GM18867 (cell line): ENCODE measurements at regions not wholly inside any gene's neighbourhood (a gene's known extent, or its start where the extent isn't known, plus 50 kb on each side); places are given as distances from the start of the nearest gene placed in this dataset.
A peak's percentile ranks its signal among the peaks of the same experiment; 100 is the strongest.
"Not testable (repeated sequence)": the region's sequence is repeated elsewhere in the genome, so short reads cannot be mapped to it uniquely, and the experiment has no call there.

Experiments used
- ATAC-seq: cut with Tn5 transposase; IDR thresholded peaks from one replicate; pipeline ENCODE4 v1.9.1; 2021; ENCODE audit warnings: mild to moderate bottlenecking, moderate library complexity; ENCODE audit not compliant: unreplicated experiment

GRCh38 chr10:63910806-63911205 lies 389.6 kb downstream of the REEP3 start:
- ATAC-seq, result no peak

GRCh38 chr10:63915240-63915639 lies 394.0 kb downstream of the REEP3 start:
- no peak for ATAC-seq

DNA sequence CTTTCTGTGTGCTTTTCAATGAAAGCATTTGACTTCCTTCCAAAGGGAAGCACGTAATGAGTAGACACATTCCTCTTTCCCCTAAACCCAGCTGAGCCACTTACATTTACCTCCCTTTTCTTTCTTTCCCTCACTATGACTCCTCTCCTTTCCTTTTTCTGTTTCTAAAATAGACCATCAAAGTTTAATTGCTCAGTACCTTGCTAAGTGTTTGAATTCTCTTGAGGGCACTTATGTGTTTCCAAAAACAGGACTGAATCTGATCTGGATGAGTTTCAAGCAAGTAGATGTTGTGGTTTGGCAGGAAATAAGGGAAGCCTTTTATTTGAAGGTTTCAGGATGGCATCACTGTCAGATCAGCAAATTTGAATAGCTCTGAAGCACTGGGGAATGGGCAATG lies 396.2 kb downstream of the REEP3 start:
- no peak for ATAC-seq

GRCh38 chr10:63919575-63920279 lies 398.5 kb downstream of the REEP3 start:
- ATAC-seq, result no peak

GRCh38 chr10:63920926-63921325 lies 399.7 kb downstream of the REEP3 start:
- ATAC-seq, result no peak

DNA sequence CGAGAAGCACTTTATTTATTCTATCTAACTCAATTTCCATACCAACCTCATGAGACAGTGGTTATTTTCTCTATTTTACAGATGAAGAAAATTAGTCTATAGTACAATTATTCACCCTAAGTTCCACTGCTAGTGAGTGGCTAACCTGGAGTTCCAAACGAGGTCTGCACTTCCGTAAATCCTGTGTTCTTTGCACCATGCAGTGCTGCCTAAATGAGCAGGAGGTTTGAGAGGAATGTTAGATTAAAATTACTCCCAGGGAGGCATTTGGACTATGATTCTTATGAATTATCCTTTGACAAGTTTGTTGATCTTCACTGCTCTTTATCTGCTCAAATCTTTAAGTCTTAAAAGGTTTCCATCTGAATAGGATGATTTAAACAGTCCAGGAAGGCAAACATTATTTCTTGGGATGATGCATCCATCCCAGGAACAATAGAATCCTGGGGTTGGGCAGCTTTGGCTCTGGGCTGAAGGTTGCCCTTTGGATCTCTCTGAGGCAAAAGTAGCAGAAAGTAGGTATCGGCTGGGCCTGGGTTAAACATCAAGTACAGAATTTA lies 400.8 kb downstream of the REEP3 start:
- no peak for ATAC-seq

DNA sequence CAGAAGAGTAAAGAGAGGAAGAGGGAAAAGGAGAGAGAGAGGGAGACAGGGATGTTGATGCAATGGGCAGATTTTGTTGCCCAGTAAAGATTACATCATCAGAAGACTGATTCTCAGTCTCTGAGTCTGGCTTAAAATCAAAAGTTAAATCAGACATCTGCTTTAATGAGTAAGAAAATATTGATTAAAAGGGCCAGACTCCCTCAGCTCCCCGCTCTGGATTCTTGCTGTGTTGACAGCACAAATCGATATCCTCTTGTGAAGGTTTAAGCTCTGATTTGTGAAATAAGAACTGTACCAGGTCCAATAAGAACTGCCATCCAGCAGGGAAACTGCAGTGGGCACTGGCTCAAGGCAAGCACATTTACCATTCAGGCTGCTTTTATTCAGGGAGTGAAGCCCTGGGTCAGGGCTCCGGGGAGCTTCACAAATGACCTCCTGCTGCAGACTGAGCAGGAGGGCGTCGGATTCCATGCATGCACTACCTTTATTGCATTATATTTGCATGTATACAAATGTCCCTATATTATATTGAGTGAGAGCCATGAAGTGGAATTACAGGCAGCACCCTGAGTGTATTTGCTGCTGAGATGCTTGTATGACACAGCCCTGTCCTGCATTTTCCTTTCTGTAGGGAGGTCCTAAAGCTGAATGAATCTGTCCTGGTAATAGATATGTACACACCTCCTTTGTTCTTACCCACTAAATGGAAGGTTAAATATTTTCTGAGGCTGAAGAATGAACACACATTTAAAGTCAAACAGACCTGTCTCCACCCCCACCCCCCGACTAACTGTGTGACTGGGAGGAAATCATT lies 401.5 kb downstream of the REEP3 start:
- ATAC-seq, result no peak

DNA sequence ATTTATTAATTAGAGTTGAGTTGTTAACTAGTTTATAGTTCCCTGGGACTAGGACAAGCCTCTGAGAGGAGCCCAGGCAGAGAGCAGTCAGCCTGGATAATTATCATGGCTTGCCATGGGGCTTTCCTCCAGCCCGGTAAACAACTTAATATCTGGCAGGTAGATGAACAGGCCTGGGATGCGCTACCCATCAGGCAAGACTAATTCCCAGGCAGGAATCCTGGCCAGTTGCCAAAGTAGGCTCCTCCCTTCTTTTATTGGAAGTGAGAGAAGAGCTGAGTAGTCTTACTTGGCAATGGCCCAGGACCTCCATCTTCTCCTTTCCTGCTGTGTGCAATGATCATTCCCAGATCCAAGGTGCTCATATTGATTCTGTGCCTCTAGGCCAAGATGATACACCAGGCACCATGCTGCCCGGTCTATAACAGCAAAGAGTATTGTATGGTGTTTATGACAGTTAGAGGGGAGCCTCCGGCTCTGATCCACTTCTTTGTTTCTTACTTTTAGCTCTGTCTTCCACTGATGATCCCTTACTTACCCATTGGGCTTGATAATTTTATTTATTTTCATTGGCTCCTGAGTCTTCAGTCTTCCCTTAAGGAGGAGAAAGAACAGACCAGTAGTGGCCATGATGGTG lies 408.7 kb downstream of the REEP3 start:
- ATAC-seq, result no peak

DNA sequence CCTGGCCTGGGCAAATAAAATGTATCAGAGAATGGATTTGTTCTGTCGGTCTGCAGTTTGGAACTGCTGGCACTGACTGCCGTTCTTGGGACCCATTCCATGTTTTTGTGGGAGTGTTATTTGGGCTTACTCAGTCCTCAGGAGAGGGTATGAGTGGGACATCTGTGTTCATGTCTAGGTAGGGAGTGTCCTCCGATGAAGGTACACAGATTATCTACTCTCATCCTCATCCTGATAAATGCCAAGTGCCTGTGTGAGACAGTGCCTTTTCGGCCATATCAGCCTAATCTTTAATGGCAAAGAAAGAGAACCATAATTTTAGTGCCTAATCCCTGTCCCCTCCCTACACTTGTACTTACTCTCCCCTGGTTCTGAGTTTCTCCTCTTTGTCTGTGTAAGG lies 409.4 kb downstream of the REEP3 start:
- no peak for ATAC-seq

DNA sequence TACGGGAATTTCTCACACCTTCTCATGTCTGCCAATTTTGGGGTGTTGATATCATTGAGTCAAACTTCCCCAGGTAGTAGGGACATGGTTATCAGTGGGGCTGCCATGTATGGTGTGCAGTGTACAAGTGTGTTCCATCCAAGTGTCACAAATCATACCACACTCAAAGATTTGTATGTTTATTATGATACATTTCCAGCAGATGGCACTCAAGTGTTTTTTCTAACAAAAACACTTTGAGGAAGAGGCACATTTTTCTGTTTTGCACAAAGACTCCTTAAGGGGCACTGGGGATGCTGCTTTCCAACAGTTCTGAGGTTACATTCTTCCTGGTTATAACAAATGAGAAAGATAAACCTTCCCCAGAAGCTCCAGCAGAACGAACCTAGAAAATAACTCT lies 414.5 kb downstream of the REEP3 start:
- ATAC-seq, result peak; percentile 45

- no peak for ATAC-seq
Measured at GRCh38 chr10:63940277-63940922, 419.2 kb downstream of the REEP3 start.

- ATAC-seq, result no peak
Measured at GRCh38 chr10:63964406-63964805, 443.2 kb downstream of the REEP3 start.

DNA sequence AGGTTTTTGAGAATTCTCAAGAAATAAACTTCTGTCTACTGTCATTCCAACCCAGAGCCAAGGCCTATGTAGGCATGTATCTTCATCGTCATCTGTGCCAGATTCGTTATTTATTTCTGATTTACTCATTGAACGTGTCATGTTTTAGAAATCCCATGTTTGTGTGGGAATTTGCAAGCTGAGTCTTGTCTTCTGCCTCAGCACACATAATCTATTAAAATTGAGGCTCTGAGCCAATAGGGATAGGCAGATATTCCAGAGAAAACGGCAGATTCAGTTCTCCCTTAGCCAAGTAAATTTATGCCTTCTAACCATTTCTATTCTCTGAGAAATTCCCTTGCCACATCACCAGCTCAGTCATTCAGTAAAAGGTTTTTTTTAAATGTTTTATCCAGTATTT lies 444.6 kb downstream of the REEP3 start:
- ATAC-seq, result no peak

GRCh38 chr10:63972949-63973827 lies 452.0 kb downstream of the REEP3 start:
- no peak for ATAC-seq

GRCh38 chr10:63976538-63976937 lies 455.3 kb downstream of the REEP3 start:
- ATAC-seq, result peak; percentile 98

GRCh38 chr10:63977329-63977923 lies 456.2 kb downstream of the REEP3 start:
- peak; percentile 64 for ATAC-seq

- not testable (repeated sequence) for ATAC-seq
Measured at GRCh38 chr10:63980870-63981269, 459.7 kb downstream of the REEP3 start.

GRCh38 chr10:63984061-63984460 lies 462.9 kb downstream of the REEP3 start:
- not testable (repeated sequence) for ATAC-seq

GRCh38 chr10:63986536-63986935 lies 465.3 kb downstream of the REEP3 start:
- no peak for ATAC-seq

DNA sequence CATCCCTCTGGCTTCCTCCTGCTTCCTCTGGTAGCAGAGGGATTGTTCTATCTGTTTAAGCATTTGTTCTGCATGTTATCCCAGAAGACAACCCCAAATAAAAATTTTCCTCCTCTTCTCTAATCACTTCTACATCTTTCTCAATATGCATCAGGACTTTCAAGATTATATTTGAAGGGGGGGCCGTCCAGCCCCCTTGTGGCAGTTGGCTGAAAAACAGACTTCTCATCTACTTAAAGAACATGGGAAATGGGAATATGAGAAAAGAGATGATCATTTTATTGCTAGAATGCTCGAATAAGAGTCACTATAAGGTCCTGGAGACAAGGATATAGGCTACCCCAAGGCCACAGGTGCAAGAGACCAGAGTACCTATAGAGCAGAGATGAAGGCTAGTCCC lies 466.0 kb downstream of the REEP3 start:
- no peak for ATAC-seq
